Anterior cingulate cortex (tissue), 58 donors: ENCODE measurements at regions not wholly inside any gene's neighbourhood (a gene's known extent, or its start where the extent isn't known, plus 50 kb on each side); places are given as distances from the start of the nearest gene placed in this dataset.

Source experiments
- DNase-seq, 58 donors: peaks; one replicate each; lab custom pipeline; 2025; lab: John Stamatoyannopoulos, UW

DNA sequence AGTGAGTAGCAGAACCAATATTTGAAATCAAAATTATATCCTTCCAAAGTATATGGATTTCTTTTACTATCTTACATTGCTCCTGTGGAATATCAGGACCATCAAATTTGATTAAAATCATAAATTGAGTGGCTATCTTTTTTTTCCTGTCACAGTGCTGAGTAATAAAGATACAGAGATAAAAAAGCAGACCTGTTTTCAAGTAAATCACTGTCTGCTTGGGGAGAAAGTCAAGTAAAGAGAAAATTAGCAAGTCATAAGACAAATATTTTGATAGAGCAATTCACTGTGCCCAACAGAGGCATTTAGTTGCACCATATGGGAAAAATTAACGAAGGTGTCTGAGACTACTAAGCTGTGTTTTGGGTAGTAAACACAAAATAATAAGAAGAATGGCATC lies 933.7 kb downstream of the NTRK3 start:
- no peak for DNase-seq

DNA sequence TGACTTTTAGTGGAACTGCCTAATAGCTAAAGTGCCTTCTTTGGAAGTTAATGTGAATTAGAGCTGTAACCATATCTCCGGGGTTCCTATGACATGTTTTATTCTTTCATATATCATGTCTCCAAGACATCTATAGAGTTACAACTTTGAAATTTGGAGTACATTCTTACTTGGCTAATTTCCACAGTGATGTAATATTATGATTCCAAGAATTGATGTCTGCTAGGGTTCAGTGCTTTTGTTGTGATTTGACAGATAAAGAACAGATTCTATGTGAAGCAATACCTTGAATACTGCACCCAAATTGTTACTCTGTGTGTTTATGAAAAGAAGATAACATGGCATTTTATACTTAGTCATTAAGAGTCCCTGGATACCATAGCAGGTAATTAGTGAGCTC lies 934.3 kb downstream of the NTRK3 start:
- DNase-seq, result no peak

DNA sequence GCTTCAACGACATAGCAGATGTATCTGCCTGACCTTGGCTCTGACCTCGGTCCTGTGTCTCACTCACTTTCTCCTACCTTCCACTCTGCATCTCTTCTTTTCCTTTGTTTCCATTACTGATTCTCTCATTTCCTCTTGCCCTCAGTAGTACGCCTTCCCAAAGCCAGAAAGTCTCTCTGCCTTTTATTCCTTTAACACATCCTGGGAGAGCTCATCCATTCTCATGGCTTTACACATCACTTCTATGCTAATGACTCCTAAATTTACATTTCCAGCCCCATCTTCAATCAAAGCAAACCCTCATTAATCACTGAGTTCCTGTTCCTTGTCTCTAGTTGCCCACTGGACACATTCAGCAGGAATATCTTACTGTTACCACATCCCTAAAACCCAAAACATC lies 938.6 kb downstream of the NTRK3 start:
- DNase-seq, result no peak

DNA sequence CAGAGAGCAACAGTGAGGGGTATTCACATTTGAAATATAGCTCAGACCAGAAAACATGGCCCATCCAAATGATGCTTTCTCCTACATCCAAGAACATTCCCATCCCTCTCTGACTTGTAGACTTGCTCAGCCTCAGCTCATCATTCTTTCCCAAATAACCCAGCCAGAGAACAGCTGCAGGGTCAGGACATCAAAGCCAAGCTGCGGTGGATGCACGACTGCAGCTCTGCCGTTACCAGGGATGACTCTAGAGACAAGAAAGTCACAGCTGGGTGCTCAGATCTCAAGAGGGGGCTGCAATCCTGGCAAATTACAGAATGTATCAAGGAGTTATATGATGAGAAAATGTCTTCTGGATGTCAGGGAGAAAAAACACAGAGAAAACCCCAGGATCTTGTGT lies 944.3 kb downstream of the NTRK3 start:
- DNase-seq, result no peak

DNA sequence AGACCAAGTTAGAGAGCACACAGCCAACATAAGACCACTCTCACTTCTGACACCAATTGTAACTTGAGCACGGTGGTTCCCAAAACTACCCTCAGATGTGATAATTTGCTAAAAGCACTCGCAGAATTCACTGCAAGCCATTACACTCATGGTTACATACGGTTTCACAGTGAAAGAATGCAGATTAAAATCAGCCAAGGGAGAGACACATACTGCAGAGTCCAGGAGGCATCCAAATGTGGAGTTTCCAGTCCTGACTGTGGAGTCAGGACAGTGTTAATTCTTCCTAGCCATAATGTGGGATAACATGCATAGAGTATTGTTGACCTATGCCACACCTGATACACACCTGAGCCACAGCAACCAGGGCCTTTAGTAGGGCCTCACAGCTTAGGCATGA lies 956.4 kb downstream of the NTRK3 start:
- DNase-seq, result no peak

DNA sequence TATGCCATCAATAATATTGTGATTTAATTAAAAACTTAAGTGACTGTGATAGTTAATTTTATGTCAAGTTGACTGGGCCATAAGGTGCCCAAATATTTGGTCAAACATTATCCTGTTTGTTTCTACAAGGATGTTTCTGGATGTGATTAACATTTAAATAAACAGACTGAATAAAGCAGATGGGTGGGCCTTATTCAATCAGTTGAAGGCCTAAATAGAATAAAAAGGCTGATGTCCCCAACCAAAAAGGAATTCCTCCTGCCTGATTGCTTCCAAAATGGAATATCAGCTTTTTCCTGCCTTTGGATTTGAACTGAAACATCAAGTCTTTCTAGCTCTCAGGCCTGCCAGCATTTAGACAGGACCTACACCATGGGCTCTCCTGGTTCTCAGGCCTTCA lies 961.7 kb downstream of the NTRK3 start:
- DNase-seq, result no peak

DNA sequence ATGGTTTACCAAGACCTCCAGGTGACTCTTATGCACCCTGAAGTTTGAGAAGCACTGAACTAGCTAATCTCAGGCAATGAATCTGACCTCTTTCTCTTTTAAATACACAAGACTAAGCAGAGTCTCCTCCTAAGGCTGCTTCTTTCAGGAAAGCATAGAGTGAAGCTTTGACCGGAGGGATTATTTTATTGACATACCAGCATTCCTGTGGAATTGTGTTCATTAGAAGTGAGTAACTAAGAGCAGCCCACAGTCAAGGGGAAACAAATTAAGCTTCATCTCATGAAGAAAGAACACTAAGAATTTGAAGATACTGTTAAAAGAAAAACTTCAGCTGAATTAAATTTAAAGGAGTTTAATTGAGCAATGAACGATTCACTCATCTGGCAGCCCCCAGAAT lies 963.5 kb downstream of the NTRK3 start:
- no peak for DNase-seq

DNA sequence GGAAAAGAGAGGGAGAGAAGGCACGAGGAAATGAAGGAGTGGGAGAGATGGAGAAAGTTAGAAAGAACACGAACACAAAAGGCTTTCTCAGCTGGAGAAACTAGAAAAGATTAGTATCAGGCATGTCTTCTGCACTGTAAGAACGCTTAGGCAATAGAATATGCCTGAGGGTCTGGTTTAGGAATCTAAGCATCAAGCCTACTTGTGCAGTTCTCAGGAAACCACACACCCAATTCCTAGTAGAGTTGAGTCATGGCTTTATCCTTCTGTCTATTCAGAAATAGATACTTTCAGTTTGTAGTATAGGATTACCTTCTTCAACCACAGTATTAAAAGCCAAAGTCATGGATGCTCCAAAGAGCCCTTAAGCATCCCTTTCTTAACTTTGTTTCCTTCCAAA lies 969.4 kb downstream of the NTRK3 start:
- no peak for DNase-seq

DNA sequence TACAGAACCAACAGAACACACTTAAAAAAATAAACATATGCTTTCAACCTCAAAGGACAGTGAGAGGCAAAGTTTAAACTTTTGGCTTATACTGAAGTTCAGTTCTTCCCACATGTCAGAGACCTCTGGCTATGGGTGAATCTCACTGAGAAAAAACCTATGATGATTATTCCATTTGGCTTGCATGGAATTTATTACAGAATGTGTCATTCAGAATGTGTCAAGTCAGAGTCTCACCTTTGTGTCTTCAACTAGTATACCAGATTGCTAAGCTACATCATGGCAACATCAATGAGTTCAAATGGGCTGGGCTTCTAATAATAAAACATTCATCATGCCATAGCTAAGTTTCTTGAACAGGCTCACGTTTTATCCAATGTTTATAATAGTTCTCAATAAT lies 987.0 kb downstream of the NTRK3 start:
- DNase-seq, result no peak

DNA sequence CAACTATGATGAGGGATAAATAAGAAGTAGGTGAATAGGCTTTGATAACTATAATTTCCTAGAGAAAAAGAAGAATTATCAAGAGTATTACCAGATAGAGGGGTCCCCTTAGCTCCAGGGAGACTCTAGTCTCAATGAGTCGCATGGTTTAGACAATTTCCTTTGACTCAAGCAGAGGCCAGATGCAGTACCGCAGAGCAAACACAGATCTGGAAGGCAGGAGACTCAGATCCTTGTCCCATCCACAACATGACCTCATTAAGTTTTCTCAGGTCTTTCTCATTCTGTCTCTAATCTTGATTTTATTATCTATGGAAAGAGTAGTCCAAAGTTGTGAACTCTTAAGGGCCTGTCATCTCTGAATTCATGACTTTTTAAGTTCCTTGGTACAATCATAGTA lies 987.9 kb downstream of the NTRK3 start:
- DNase-seq, result no peak

DNA sequence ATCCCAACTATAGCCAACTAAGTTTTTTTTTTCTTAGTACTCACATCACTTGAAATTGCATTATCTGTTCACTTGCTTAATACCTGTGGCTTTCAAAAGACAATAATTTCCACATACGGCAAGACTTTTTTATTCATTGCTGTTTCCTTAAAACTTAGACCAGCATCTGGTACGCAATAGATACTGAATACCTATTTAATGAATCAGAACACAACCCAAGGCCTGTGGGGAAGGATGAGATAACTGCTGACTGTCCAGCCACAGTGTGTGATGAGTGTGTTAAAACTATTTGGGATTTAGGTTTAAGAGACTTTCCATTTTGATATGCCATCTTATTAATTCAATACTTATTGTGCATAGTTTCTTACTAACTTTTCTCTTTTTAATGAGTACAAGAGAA lies 988.7 kb downstream of the NTRK3 start:
- no peak for DNase-seq

DNA sequence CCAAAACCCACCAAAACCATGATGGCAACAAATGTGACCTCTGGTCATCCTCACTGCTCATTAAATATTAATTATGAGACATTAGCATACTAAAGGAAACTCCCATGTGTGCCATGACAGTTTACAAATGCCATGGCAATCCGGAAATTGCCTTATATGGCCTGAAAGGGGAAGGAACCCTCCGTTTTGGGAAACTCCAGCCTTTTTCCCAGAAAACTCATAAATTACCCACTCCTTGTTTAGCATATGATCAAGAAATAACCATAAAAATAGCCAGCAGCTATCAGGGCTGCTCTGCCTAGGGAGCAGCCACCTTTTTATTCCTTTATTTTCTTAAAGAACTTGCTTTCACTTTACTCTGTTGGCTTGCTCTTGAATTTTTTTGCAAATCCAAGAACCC lies 992.7 kb downstream of the NTRK3 start:
- DNase-seq, result no peak

DNA sequence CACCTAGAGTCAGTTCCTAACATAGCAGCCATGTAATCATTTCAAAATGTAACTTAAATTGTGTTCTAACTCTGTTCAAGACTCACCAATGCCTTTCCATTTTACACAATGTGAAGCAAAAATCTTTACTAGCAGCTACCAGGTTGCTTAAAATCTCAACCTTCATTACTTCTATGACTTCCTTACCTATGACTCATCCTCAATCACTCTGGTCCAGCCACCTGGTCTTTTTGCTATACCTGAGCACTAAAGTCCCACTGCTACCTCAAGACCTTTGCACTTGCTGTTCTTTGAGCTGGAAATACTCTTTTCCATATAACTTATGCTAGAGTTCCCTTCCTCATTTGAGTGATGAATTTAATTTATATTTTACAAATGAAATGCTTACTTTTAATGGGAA lies 993.2 kb downstream of the NTRK3 start:
- DNase-seq, result no peak

DNA sequence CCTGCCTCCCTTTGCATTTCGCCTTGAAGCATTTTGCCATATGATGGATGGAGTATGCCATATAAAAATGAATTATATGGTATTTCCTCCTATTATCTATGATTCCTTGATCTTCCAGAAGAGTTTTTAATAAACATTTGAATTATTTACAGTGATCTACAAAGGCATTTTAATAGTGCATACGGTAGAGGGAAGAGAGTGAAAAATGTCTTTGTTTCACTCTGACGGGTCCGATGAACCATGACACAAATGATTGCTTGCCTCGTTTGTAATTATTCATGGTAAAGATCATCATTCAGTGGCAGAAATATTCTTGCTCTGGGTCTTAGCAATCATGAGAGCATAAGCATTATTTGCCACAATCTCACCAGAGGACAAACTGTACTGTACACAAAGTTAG lies 1010.9 kb downstream of the NTRK3 start:
- DNase-seq, result no peak

DNA sequence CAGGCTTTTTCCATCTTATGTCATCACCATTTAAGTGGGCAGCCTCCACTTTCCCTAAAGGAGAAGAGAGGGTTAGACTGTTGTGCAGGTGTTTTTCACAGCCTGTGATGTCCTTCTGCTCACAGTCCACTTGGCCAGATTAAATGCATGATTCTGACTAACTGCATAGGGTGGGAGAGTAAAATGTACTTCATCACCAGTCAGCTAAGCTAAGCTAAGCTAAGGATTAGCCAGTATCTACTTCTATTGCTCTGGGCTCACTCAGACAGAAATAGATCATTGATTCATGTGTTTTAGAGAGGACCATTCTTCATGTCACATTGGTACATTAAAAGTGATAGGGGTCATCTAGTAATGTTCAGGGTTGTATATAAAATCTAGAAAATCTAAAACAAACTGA lies 1013.1 kb downstream of the NTRK3 start:
- DNase-seq, result no peak

DNA sequence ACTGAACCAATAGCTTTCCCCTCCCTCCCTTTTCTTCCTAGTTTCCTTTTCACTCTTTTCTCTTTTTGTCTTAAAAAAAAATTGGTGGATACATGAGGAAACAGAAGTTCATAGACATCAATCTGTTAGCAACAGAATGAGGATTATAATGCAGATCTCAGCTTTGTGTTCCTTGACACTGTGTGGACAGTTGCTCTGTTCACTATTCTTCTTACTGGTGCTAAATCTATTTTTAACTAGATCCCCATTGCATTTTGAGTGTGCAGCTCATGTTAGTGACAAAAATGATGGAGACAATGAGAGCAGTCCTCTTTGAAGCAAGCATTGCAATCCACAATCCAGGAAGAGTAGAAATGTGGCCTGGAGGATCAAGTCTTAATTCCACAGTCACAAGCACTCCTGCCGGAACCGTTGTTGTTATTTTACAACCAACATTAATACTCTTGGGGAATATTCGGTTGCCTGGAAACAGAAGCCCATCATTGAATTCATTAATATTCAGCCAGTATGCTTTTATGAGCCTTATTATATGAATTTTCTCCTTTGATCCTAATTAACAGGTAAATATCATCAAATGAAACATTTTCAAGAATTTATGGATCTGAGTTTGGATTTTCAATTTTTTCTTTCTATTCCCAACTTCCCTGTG lies 1016.8 kb downstream of the NTRK3 start:
- DNase-seq, result no peak

DNA sequence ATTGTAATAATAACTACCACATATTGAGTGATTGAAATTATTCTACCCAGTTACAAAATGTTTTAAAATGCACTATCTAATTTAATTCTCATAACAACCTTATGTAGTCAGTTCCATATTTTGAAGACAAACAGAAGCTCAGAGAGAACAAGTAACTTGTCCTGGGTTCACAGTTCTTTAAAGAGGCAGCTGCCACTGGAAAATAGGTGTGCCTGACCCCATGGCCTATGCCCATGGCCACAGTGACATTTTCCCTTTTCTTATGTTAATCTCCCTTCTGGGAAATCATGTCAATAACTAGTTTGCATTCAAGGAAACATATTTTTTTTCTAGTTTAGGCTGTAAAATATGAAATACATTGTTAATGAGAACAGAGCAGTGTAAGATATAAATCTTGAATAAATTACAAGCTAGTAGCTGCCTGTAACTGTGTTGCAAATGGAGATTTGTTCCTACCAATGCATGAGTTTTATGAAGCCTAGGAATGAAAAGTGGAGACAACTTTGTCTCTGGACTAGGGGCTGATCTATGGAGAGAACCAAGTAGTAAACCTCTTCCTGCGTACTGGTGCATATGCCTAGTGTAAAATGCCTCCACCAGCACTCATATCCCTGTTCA lies 1018.0 kb downstream of the NTRK3 start:
- DNase-seq, result no peak

DNA sequence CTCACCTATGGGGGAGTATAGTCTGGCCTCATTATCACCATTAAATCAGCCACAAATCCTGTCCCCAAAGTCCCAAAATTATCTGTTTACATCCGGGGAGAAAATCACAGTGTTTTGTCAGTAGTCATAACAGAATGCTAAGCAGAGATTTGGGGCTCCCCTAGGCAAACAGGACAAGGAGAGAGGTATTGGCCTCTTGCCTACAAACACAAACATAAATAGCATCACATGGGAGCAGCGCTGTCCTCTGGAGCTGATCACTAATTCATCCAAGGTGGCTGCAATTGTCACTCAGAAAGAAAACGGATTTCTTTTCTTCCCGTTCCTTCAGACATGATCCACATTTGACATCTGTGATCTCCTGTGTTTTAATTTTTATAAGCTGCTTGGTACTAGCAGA lies 1028.1 kb downstream of the NTRK3 start:
- no peak for DNase-seq

DNA sequence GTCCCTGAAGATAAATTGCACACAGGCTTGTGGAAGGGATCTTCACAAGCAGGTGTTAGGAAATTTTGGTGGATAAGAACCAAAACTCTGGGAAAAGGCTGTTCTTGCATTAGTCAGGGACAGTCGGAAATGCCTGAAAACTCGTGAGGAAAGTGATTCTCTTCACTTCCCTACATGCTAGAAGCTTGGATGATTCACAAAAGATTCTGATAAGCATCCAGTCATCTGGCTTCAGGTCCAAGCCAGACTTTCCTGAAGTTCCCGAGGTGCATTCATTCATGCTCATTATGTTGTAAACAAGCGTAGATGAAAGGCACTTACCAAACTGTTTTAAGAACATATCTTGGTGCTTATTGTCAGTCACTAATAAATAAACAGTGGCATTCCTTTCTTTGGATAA lies 1028.7 kb downstream of the NTRK3 start:
- DNase-seq, result no peak

DNA sequence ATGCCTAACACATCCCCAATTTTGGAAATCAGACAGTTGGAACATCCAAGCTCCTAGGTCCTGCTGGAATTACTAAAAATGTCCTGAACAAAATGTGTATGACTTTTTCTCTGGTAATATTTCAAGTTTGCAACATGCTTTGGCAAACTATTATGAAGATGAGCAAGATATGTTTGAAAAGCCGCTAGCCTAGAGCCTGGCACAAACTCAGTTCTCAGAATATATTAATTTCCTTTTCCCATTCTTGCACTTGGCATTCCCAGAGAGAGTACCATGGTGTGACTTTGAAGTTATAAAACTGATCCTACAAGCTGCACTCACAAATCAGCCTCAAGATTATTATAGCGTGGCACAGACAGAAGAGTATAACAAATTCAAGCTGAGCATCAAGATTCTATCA lies 1031.1 kb downstream of the NTRK3 start:
- no peak for DNase-seq

DNA sequence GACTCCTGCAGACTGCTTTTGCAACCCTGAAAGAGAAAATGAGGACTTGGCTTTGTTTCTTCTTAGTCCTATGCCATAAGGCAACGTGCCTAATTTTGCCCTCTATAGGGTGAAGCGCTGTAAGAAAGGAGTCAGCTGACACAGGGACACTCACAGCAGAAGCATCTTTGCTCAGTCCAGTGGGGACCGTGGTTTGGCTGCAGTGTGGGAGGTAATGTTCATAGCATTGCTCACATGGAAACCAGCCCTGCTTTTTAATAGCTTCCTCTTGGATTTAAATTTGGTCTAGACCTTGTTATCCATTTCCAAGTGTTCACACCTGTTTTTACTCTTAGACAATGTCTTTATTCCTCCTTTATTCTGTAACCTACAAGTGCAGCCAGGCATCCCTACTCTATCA lies 1032.1 kb downstream of the NTRK3 start:
- DNase-seq, result no peak

DNA sequence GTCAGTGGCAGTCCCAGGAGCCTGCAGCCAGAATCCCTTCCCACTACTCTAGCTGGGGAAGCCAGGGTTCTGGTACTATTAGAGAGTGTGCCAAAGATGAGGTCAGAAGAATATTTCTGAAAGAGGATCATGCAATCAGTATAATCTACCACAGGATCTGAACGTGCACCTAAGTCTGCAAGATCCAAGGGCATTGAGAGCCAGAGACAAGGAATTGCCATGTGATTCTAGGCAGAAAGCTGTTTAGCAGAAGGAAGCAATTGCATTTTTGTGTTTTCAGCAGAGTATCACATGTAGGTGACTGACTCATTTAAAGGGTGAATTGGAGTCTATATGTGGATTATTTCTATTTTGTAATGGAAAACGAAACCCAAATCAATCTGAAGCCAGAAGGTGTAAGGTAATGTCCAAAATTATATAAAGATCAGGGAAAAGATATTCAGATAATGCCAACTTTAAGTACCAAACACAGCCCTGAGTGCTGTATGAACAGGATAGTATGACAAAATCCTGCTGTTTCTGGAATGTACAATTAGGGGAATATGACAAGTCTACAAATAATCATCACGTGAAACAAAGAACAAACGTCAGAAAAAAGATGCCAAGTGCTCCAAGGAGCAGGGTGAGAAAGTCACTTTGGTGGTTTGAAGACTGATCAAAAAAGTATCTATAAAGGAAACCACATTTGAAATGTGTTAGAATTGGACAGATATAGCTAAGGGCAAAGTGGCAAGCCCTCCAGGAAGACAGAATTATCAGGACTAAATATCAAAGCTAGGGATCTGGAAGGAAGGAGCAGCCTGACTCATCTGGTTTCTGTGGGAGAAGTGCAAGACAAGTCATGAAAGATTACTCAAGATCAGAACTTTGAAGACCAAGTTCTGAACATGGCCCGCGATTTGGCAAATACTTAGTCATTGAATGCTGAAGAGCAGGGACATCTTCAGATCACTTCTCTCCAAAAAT lies 1036.6 kb downstream of the NTRK3 start:
- DNase-seq, result no peak
